SK-N-SH treated with all-trans-retinoic acid at 6 μM for 48 hours (cell line): ENCODE measurements at regions not wholly inside any gene's neighbourhood (a gene's known extent, or its start where the extent isn't known, plus 50 kb on each side); places are given as distances from the start of the nearest gene placed in this dataset.

Experiments used
- ATAC-seq: fragments of 200-7000 bp; cut with Tn5 transposase; 3 replicates; pipeline ENCODE4 v1.9.1; 2020; ENCODE audit warnings: mild to moderate bottlenecking, moderate library complexity
- ARNTL ChIP-seq: fragments of 450-650 bp; formaldehyde crosslinking; IDR thresholded peaks from 2 replicates; pipeline ENCODE4 v1.5.0; 2020; ENCODE audit warnings: low read depth, mild to moderate bottlenecking, moderate library complexity, borderline replicate concordance
- BACH2 ChIP-seq: fragments of 250-450 bp; sonication (Bioruptor Pico); IDR thresholded peaks from 2 replicates; pipeline ENCODE4 v1.9.0; 2021; ENCODE audit warnings: mild to moderate bottlenecking, borderline replicate concordance
- CREB5 ChIP-seq: fragments of 250-450 bp; sonication (Bioruptor Pico); IDR thresholded peaks from 2 replicates; pipeline ENCODE4 v1.5.1; 2020; ENCODE audit warnings: low read depth, mild to moderate bottlenecking, moderate library complexity
- CSDC2 ChIP-seq: fragments of 250-450 bp; sonication (Bioruptor Pico); IDR thresholded peaks from 2 replicates; pipeline ENCODE4 v1.5.0; 2020; ENCODE audit warnings: mild to moderate bottlenecking, moderate library complexity
- CSRNP3 ChIP-seq: fragments of 250-450 bp; sonication (Bioruptor Pico); IDR thresholded peaks from 2 replicates; pipeline ENCODE4 v1.5.1; 2021; ENCODE audit warnings: mild to moderate bottlenecking, moderate library complexity
- ESRRG ChIP-seq: fragments of 250-450 bp; sonication (Bioruptor Pico); IDR thresholded peaks from 2 replicates; pipeline ENCODE4 v1.6.1; 2021; ENCODE audit warnings: mild to moderate bottlenecking
- GLIS3 ChIP-seq: fragments of 250-450 bp; sonication (Bioruptor Pico); IDR thresholded peaks from 2 replicates; pipeline ENCODE4 v1.5.0; 2020; ENCODE audit warnings: mild to moderate bottlenecking, moderate library complexity
- ISL1 ChIP-seq: fragments of 250-450 bp; sonication (Bioruptor Pico); IDR thresholded peaks from 2 replicates; pipeline ENCODE4 v2.1.2; 2022; ENCODE audit warnings: mild to moderate bottlenecking, moderate library complexity
- OSR1 ChIP-seq: fragments of 250-450 bp; sonication (Bioruptor Pico); IDR thresholded peaks from 2 replicates; pipeline ENCODE4 v1.8.0; 2022; ENCODE audit warnings: moderate library complexity, mild to moderate bottlenecking, inconsistent platforms
- PATZ1 ChIP-seq: fragments of 250-450 bp; sonication (Bioruptor Pico); IDR thresholded peaks from 2 replicates; pipeline ENCODE4 v1.8.0; 2020; ENCODE audit warnings: mild to moderate bottlenecking, moderate library complexity, borderline replicate concordance
- POU6F1 ChIP-seq: fragments of 250-450 bp; sonication (Bioruptor Pico); IDR thresholded peaks from 2 replicates; pipeline ENCODE4 v1.8.0; 2021; ENCODE audit warnings: low read depth, mild to moderate bottlenecking, moderate library complexity, borderline replicate concordance
- PPARA ChIP-seq: fragments of 250-450 bp; sonication (Bioruptor Pico); IDR thresholded peaks from 2 replicates; pipeline ENCODE4 v1.5.0; 2020; ENCODE audit warnings: mild to moderate bottlenecking, borderline replicate concordance
- RARB ChIP-seq: fragments of 250-450 bp; sonication (Bioruptor Pico); IDR thresholded peaks from 2 replicates; pipeline ENCODE4 v1.8.0; 2021; ENCODE audit warnings: mild to moderate bottlenecking, moderate library complexity
- SNAI2 ChIP-seq: fragments of 250-450 bp; sonication (Bioruptor Pico); IDR thresholded peaks from 2 replicates; pipeline ENCODE4 v1.5.0; 2020; ENCODE audit warnings: mild to moderate bottlenecking, moderate library complexity
- TCF4 ChIP-seq: fragments of 250-450 bp; sonication (Bioruptor Pico); IDR thresholded peaks from 2 replicates; pipeline ENCODE4 v1.8.0; 2021; ENCODE audit warnings: mild to moderate bottlenecking, moderate library complexity, borderline replicate concordance
- TOX ChIP-seq: fragments of 250-450 bp; sonication (Bioruptor Pico); IDR thresholded peaks from 2 replicates; pipeline ENCODE4 v1.8.0; 2021; ENCODE audit warnings: mild to moderate bottlenecking, moderate library complexity, borderline replicate concordance
- ZC3H10 ChIP-seq: fragments of 250-450 bp; sonication (Bioruptor Pico); IDR thresholded peaks from 2 replicates; pipeline ENCODE4 v1.5.1; 2021; ENCODE audit warnings: mild to moderate bottlenecking, moderate library complexity
- ZFP3 ChIP-seq: fragments of 250-450 bp; sonication (Bioruptor Pico); IDR thresholded peaks from 2 replicates; pipeline ENCODE4 v1.5.0; 2020; ENCODE audit warnings: mild to moderate bottlenecking, moderate library complexity
- ZFP30 ChIP-seq: fragments of 450-650 bp; formaldehyde crosslinking; IDR thresholded peaks from 2 replicates; pipeline ENCODE4 v1.5.0; 2022; ENCODE audit warnings: mild to moderate bottlenecking, moderate library complexity
- ZNF565 ChIP-seq: fragments of 450-650 bp; formaldehyde crosslinking; conservative IDR thresholded peaks from 2 replicates; pipeline ENCODE4 v1.5.0; 2020; ENCODE audit warnings: low read depth, mild to moderate bottlenecking, moderate library complexity
- ZNF70 ChIP-seq: fragments of 450-650 bp; formaldehyde crosslinking; IDR thresholded peaks from 2 replicates; pipeline ENCODE4 v1.5.0; 2020; ENCODE audit warnings: mild to moderate bottlenecking, moderate library complexity
- ZNF8 ChIP-seq: fragments of 450-650 bp; formaldehyde crosslinking; IDR thresholded peaks from 2 replicates; pipeline ENCODE4 v1.5.0; 2020; ENCODE audit warnings: mild to moderate bottlenecking, moderate library complexity

GRCh38 chr14:99028041-99028440 is 244.0 kb downstream of the BCL11B start:
- ATAC-seq, result no peak
- no peak for TF ChIP-seq CREB5 (CRISPR knock-in tag)
- no peak for TF ChIP-seq BACH2 (CRISPR knock-in tag)
- no peak for TF ChIP-seq CSDC2
- no peak for TF ChIP-seq ISL1 (CRISPR knock-in tag)

GRCh38 chr14:99028521-99028920 is 243.5 kb downstream of the BCL11B start:
- TF ChIP-seq ZNF8 (CRISPR knock-in tag), result no peak
- TF ChIP-seq CREB5 (CRISPR knock-in tag), result no peak
- TF ChIP-seq ZFP30, result no peak
- TF ChIP-seq GLIS3, result no peak
- TF ChIP-seq OSR1 (CRISPR knock-in tag), result no peak
- no peak for TF ChIP-seq RARB (CRISPR knock-in tag)
- TF ChIP-seq ZNF565 (CRISPR knock-in tag), result no peak
- TF ChIP-seq ZNF70 (CRISPR knock-in tag), result no peak
- no peak for TF ChIP-seq ISL1 (CRISPR knock-in tag)
- TF ChIP-seq ZFP3 (CRISPR knock-in tag), result no peak
- TF ChIP-seq ARNTL (CRISPR knock-in tag), result no peak
- TF ChIP-seq PPARA, result no peak
- no peak for TF ChIP-seq SNAI2 (CRISPR knock-in tag)
- no peak for TF ChIP-seq POU6F1 (CRISPR knock-in tag)
- TF ChIP-seq TCF4, result no peak
- TF ChIP-seq BACH2 (CRISPR knock-in tag), result no peak
- TF ChIP-seq, all 23 proteins: peak for 0
- ATAC-seq, result no peak

GRCh38 chr14:99029145-99029915 is 242.7 kb downstream of the BCL11B start:
- no peak for TF ChIP-seq GLIS3
- no peak for TF ChIP-seq SNAI2 (CRISPR knock-in tag)
- no peak for TF ChIP-seq ZFP30
- TF ChIP-seq ZC3H10, result no peak
- no peak for TF ChIP-seq OSR1 (CRISPR knock-in tag)
- no peak for TF ChIP-seq BACH2 (CRISPR knock-in tag)
- TF ChIP-seq CREB5 (CRISPR knock-in tag), result no peak
- no peak for TF ChIP-seq ZNF8 (CRISPR knock-in tag)
- no peak for TF ChIP-seq ZNF70 (CRISPR knock-in tag)
- no peak for TF ChIP-seq POU6F1 (CRISPR knock-in tag)
- no peak for TF ChIP-seq TCF4
- TF ChIP-seq ZNF565 (CRISPR knock-in tag), result no peak
- no peak for TF ChIP-seq ISL1 (CRISPR knock-in tag)
- TF ChIP-seq RARB (CRISPR knock-in tag), result no peak
- TF ChIP-seq ARNTL (CRISPR knock-in tag), result no peak
- TF ChIP-seq PATZ1, result no peak
- no peak for TF ChIP-seq ESRRG (CRISPR knock-in tag)
- no peak for TF ChIP-seq CSRNP3 (CRISPR knock-in tag)
- TF ChIP-seq TOX (CRISPR knock-in tag), result no peak
- TF ChIP-seq ZFP3 (CRISPR knock-in tag), result no peak

More at GRCh38 chr14:99029145-99029915, 242.7 kb downstream of the BCL11B start:
- peak; percentile 44; the same call in 1 of the 3 replicates for ATAC-seq
